ENCODE measurements at regions not wholly inside any gene's neighbourhood (a gene's known extent, or its start where the extent isn't known, plus 50 kb on each side); places are given as distances from the start of the nearest gene placed in this dataset.

GRCh38 chr10:56258991-56259390 is 102.1 kb downstream of the ZWINT start:
- no peak for TF ChIP-seq CTCF (IDR thresholded peaks at IDR 0.05)
- no peak for TF ChIP-seq POLR2AphosphoS5 (IDR thresholded peaks at IDR 0.05)

All from prostate gland (tissue), 2 donors.